PC-3 (cell line): ENCODE measurements at regions not wholly inside any gene's neighbourhood (a gene's known extent, or its start where the extent isn't known, plus 50 kb on each side); places are given as distances from the start of the nearest gene placed in this dataset.

Experiments used
- ATAC-seq: fragments of 200-7000 bp; cut with Tn5 transposase; 2 replicates; pipeline ENCODE4 v1.9.1; 2020; ENCODE audit warnings: mild to moderate bottlenecking, moderate library complexity
- BruUV-seq: library from RNA; stranded (reverse); fragments of 400-500 nt; replicated peaks from 2 replicates; lab custom pipeline; 2021; lab: Mats Ljungman, UMichigan
- CTCF ChIA-PET: fragments of 300-600 bp; sonication (Branson Sonifier 250); formaldehyde crosslinking; loops from one replicate; lab custom pipeline; 2022; ENCODE audit warnings: antibody characterized with exemption; lab: Charles Lee
- POLR2A ChIA-PET: fragments of 300-600 bp; sonication (Branson Sonifier 250); formaldehyde crosslinking; loops from one replicate; lab custom pipeline; 2022; ENCODE audit warnings: antibody characterized with exemption; ENCODE audit not compliant: unreplicated experiment; lab: Charles Lee
- DNase-seq: peaks from one replicate; pipeline ENCODE4 v3.0.0-alpha.2; 2015
- H2AFZ ChIP-seq: fragments of 300-600 bp; sonication (generic); 2 replicates; pipeline ENCODE4 v1.6.0; 2016; ENCODE audit warnings: antibody characterized with exemption, low read length
- H3F3A ChIP-seq: fragments of 300-600 bp; sonication (generic); one replicate; pipeline ENCODE4 v1.6.0; 2017; ENCODE audit warnings: antibody characterized with exemption, low read length, control low read depth, mild to moderate bottlenecking; ENCODE audit not compliant: unreplicated experiment
- H3K27ac ChIP-seq: fragments of 300-600 bp; sonication (generic); 2 replicates; pipeline ENCODE4 v1.5.1; 2016; ENCODE audit warnings: mild to moderate bottlenecking, low read length
- H3K27me3 ChIP-seq: fragments of 300-600 bp; sonication (generic); 2 replicates; pipeline ENCODE4 v1.6.1; 2016; ENCODE audit warnings: low read length, mixed read lengths
- H3K36me3 ChIP-seq: fragments of 300-600 bp; sonication (generic); 2 replicates; pipeline ENCODE4 v1.6.1; 2016; ENCODE audit warnings: low read depth, mixed run types, low read length, mixed read lengths
- H3K4me1 ChIP-seq: fragments of 300-600 bp; sonication (generic); 2 replicates; pipeline ENCODE4 v1.5.1; 2016; ENCODE audit warnings: low read length; ENCODE audit not compliant: insufficient read depth
- H3K4me2 ChIP-seq: fragments of 300-600 bp; sonication (generic); 2 replicates; pipeline ENCODE4 v1.6.0; 2016; ENCODE audit warnings: low read length
- H3K4me3 ChIP-seq: fragments of 300-600 bp; sonication (generic); 2 replicates; pipeline ENCODE4 v1.5.1; 2016; ENCODE audit warnings: mild to moderate bottlenecking, low read length, mixed read lengths
- H3K79me2 ChIP-seq: fragments of 300-600 bp; sonication (generic); 2 replicates; pipeline ENCODE4 v1.6.1; 2017; ENCODE audit warnings: low read length, mixed read lengths
- H3K9ac ChIP-seq: fragments of 300-600 bp; sonication (generic); 2 replicates; pipeline ENCODE4 v1.6.0; 2016; ENCODE audit warnings: mild to moderate bottlenecking, low read length
- H3K9me2 ChIP-seq: fragments of 300-600 bp; sonication (generic); replicated peaks from 2 replicates; pipeline ENCODE4 v1.6.1; 2016; ENCODE audit warnings: mixed run types, low read length, mixed read lengths
- H3K9me3 ChIP-seq: fragments of 300-600 bp; sonication (generic); 2 replicates; pipeline ENCODE4 v1.6.1; 2016; ENCODE audit warnings: low read length, mixed read lengths
- H4K20me1 ChIP-seq: fragments of 300-600 bp; sonication (generic); 2 replicates; pipeline ENCODE4 v1.6.1; 2016; ENCODE audit warnings: low read length, mixed read lengths
- EZH2 ChIP-seq: fragments of 300-600 bp; sonication (generic); IDR thresholded peaks from one replicate; pipeline ENCODE4 v1.6.1; 2017; ENCODE audit warnings: antibody characterized with exemption, mild to moderate bottlenecking, low read length; ENCODE audit not compliant: unreplicated experiment
- EZH2phosphoT487 ChIP-seq: fragments of 300-600 bp; sonication (generic); IDR thresholded peaks from 2 replicates; pipeline ENCODE4 v1.6.1; 2018; ENCODE audit warnings: mild to moderate bottlenecking, antibody characterized with exemption, low read length, borderline replicate concordance
- intact Hi-C: fragments of 100-400 bp; cut with micrococcal nuclease; formaldehyde crosslinking; loops from 2 replicates; pipeline ENCODE4 v1.9.0; 2023
- TF ChIP-seq, protein P1 (sequence below): fragments of 300-600 bp; sonication (generic); conservative IDR thresholded peaks from 2 replicates; pipeline ENCODE4 v1.5.1; 2017; ENCODE audit warnings: antibody characterized with exemption, low read depth, mild to moderate bottlenecking, low read length

DNA sequence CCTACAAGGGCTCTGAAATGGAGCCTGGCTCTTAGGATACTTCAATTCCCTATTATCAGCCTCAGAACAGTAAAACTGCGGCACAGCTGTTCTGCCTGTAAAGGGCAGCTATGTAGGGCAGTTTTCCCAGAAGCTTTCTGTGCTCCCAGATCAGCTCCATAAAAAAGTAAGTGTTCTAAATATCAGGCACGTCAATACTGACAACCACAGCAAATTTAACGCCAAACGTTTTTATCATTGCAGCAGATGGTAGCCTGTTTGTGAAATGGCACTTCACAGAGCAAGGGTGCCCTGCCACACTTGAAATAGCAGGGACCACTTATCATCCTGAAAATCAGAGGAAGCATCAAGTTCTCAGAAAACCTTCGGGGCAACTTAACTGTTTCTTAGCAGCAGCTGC lies 54.8 kb upstream of the PTHLH start:
- no peak for TF ChIP-seq EZH2phosphoT487
- TF ChIP-seq, protein P1, sequence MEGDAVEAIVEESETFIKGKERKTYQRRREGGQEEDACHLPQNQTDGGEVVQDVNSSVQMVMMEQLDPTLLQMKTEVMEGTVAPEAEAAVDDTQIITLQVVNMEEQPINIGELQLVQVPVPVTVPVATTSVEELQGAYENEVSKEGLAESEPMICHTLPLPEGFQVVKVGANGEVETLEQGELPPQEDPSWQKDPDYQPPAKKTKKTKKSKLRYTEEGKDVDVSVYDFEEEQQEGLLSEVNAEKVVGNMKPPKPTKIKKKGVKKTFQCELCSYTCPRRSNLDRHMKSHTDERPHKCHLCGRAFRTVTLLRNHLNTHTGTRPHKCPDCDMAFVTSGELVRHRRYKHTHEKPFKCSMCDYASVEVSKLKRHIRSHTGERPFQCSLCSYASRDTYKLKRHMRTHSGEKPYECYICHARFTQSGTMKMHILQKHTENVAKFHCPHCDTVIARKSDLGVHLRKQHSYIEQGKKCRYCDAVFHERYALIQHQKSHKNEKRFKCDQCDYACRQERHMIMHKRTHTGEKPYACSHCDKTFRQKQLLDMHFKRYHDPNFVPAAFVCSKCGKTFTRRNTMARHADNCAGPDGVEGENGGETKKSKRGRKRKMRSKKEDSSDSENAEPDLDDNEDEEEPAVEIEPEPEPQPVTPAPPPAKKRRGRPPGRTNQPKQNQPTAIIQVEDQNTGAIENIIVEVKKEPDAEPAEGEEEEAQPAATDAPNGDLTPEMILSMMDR: no peak
- TF ChIP-seq EZH2: no peak
- Histone ChIP-seq H3F3A (peaks cover 22% of the 10 kb centered on the region), H3K4me2 (peak overlapping the region; percentile 38), H3K27ac (peak overlapping the region; percentile 79), H3K9ac (peak overlapping the region; percentile 63), H2AFZ (no peak overlapping the region), H3K27me3 (no peaks in the 10 kb centered on the region), H3K9me2 (no peaks in the 10 kb centered on the region), H3K4me1 (peaks cover 71% of the 10 kb centered on the region), H3K79me2 (no peaks in the 10 kb centered on the region), H3K4me3 (no peak overlapping the region), H4K20me1 (no peaks in the 10 kb centered on the region), H3K36me3 (no peaks in the 10 kb centered on the region; the same call in 1 of the 2 replicates), H3K9me3 (no peaks in the 10 kb centered on the region)
- no TSS peak for BruUV-seq
- ATAC-seq (no peak), DNase-seq (peak; percentile 44)
- intact Hi-C loops: no loop called here
- ChIA-PET CTCF (interaction anchor here (1.2 kb wide), 1 partner anchor 45 kb away, joined by 3 read pairs; no protein-coding TSS in a partner anchor), POLR2A (interaction anchor here (0.6 to 0.7 kb wide), 4 partner anchors 49 to 630 kb away, joined by 3 read pairs; no protein-coding TSS in a partner anchor)

DNA sequence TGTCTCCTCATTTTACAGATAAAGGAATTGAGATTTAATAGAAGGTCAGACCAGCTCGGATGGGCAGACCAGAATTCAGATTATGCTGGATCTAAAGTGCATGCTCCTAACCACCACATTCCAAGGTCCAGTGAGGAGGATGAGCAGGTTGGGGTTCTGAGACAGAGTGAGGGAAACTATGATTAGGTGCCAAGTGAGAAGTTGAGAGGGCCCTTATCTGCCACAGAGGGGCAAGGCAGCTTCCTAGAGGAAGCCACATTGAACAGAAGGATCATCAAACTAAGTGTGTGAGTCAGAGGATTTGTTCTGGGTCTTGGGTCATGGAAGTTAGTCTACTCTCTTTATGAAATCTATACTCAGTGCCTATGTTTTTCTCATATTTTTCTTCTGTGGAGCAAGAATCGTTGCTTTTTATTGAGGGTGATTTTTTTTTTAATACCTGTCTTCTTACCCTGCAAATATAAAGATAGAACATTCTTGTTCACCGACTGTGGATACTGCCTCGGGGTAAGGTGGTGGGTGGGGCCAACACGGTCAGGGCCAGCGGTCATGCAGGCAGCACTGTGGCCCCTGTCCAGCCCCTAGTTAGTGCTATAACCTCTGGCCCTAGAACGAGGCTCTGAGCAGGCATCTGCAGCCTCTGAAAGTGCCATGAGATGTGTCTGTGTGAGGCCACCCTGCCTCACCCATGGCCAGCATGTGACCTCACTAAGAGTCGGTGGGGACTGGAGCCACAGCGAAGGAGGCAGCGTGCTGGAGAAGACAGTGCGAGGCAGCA lies 55.6 kb upstream of the PTHLH start:
- no TSS peak for BruUV-seq
- H3K9ac ChIP-seq: peak overlapping the region; percentile 63
- DNase-seq (peak; percentile 99), ATAC-seq (peak; percentile 58)
- H3K36me3 ChIP-seq: no peaks in the 10 kb centered on the region
- H3K4me1 ChIP-seq: peaks cover 71% of the 10 kb centered on the region
- no peaks in the 10 kb centered on the region for H3K9me2 ChIP-seq
- H3K27me3 ChIP-seq: no peaks in the 10 kb centered on the region
- ChIA-PET CTCF (interaction anchor here (0.6 to 1.2 kb wide), 2 partner anchors 46 to 54 kb away, joined by 3 read pairs; no protein-coding TSS in a partner anchor), POLR2A (interaction anchor here (0.6 to 0.7 kb wide), 4 partner anchors 49 to 629 kb away, joined by 3 read pairs; no protein-coding TSS in a partner anchor)
- peak overlapping the region; percentile 38 for H3K4me2 ChIP-seq
- TF ChIP-seq EZH2 (no peak), EZH2phosphoT487 (no peak)
- TF ChIP-seq, protein P1: no peak
- peak overlapping the region; percentile 0; the same call in 1 of the 2 replicates for H3K4me3 ChIP-seq
- H3K27ac ChIP-seq: peak overlapping the region; percentile 79
- H3K79me2 ChIP-seq: no peaks in the 10 kb centered on the region
- intact Hi-C loops: no loop called here
- peak overlapping the region; percentile 6 for H2AFZ ChIP-seq
- peaks cover 20% of the 10 kb centered on the region for H3F3A ChIP-seq
- H4K20me1 ChIP-seq: no peaks in the 10 kb centered on the region
- no peaks in the 10 kb centered on the region for H3K9me3 ChIP-seq
